Brain pericyte (primary cell): ENCODE measurements at regions not wholly inside any gene's neighbourhood (a gene's known extent, or its start where the extent isn't known, plus 50 kb on each side); places are given as distances from the start of the nearest gene placed in this dataset.
"Not testable (repeated sequence)": the region's sequence is repeated elsewhere in the genome, so short reads cannot be mapped to it uniquely, and the experiment has no call there.

Source experiments
- DNase-seq: peaks from one replicate; pipeline ENCODE4 v3.0.0-alpha.2; 2012; ENCODE audit warnings: low read depth, low spot score

- no peak for DNase-seq
Observed at GRCh38 chr6:91213229-91213901, 626.5 kb upstream of the MAP3K7 start.

GRCh38 chr6:91198588-91199255, 611.9 kb upstream of the MAP3K7 start:
- no peak for DNase-seq

- DNase-seq: no peak
Observed at GRCh38 chr6:91196729-91197128, 609.9 kb upstream of the MAP3K7 start.

GRCh38 chr6:91193446-91193845, 606.6 kb upstream of the MAP3K7 start:
- no peak for DNase-seq

- DNase-seq: not testable (repeated sequence)
Observed at GRCh38 chr6:91190041-91190440, 603.2 kb upstream of the MAP3K7 start.

GRCh38 chr6:91185072-91185471, 598.2 kb upstream of the MAP3K7 start:
- DNase-seq: no peak

GRCh38 chr6:91181416-91181815, 594.5 kb upstream of the MAP3K7 start:
- no peak for DNase-seq

- DNase-seq: no peak
Observed at GRCh38 chr6:91173651-91174050, 586.8 kb upstream of the MAP3K7 start.

GRCh38 chr6:91173186-91173585, 586.3 kb upstream of the MAP3K7 start:
- DNase-seq: no peak

- DNase-seq: no peak
Observed at GRCh38 chr6:91171754-91172462, 585.0 kb upstream of the MAP3K7 start.

- no peak for DNase-seq
Observed at GRCh38 chr6:91167846-91168245, 581.0 kb upstream of the MAP3K7 start.

GRCh38 chr6:91166271-91167046, 579.6 kb upstream of the MAP3K7 start:
- DNase-seq: no peak

GRCh38 chr6:91164105-91164504, 577.2 kb upstream of the MAP3K7 start:
- no peak for DNase-seq

GRCh38 chr6:91161246-91161645, 574.4 kb upstream of the MAP3K7 start:
- DNase-seq: no peak

- DNase-seq: no peak
Observed at GRCh38 chr6:91155129-91155785, 568.4 kb upstream of the MAP3K7 start.

GRCh38 chr6:91152824-91153223, 566.0 kb upstream of the MAP3K7 start:
- DNase-seq: no peak

GRCh38 chr6:91149956-91150705, 563.3 kb upstream of the MAP3K7 start:
- DNase-seq: no peak

GRCh38 chr6:91149246-91149955, 562.5 kb upstream of the MAP3K7 start:
- no peak for DNase-seq

- DNase-seq: no peak
Observed at GRCh38 chr6:91144126-91144525, 557.3 kb upstream of the MAP3K7 start.

GRCh38 chr6:91142154-91142553, 555.3 kb upstream of the MAP3K7 start:
- DNase-seq: no peak
